ENCODE measurements at regions not wholly inside any gene's neighbourhood (a gene's known extent, or its start where the extent isn't known, plus 50 kb on each side); places are given as distances from the start of the nearest gene placed in this dataset.

DNA sequence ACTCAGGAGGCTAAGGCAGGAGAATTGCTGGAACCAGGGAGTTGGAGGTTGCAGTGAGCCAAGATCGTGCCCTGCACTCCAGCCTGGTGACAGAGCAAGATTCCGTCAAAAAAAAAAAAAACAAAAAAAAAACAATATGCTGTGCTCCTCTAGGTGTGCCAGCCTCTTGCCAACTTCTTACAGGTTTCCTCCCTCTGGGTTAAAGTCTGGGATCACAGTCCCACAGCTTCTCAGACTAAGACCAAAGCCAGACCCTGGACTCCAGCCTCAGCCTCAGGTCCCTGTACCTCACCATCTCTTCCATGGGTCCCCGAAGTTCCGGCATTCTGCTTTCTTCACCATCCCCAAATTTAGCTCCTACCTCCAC, 180.8 kb upstream of the MVB12B start:
- ChIA-PET CTCF (interaction anchor here (1.0 to 1.3 kb wide), 3 partner anchors 50 to 587 kb away, joined by 3 read pairs; no protein-coding TSS in a partner anchor), POLR2A (no interaction called here)
- Histone ChIP-seq H3K4me1 (ENCODE audit: control insufficient read depth, extremely low read depth, insufficient read depth, low read length) (no peaks in the 10 kb centered on the region), H2AFZ (ENCODE audit: low read depth, low read length) (no peak overlapping the region), H3K27ac (ENCODE audit: insufficient read depth, low read depth, low read length) (no peak overlapping the region), H3K9me3 (replicated peaks; ENCODE audit: control insufficient read depth, insufficient read depth, low read length) (no peaks in the 10 kb centered on the region), H3K4me2 (ENCODE audit: insufficient read depth, low read length) (no peak overlapping the region), H3K9ac (replicated peaks; ENCODE audit: extremely low read depth, insufficient read depth, low read length) (no peak overlapping the region), H4K20me1 (replicated peaks; ENCODE audit: control insufficient read depth, extremely low read depth, insufficient read depth, low read length) (no peaks in the 10 kb centered on the region), H3K4me3 (replicated peaks in 1 of 3; ENCODE audit: insufficient read depth in 1 of 3, low read depth in 1 of 3, low read length in 3 of 3) (no peak overlapping the region), H3K9me1 (replicated peaks; ENCODE audit: control insufficient read depth, extremely low read depth, insufficient read depth, low read length) (no peaks in the 10 kb centered on the region), H3K27me3 (ENCODE audit: control insufficient read depth in 2 of 2, insufficient read depth in 2 of 2, low read length in 2 of 2) (peaks cover 0 to 3% of the 10 kb centered on the region in 2 experiments), H3K79me2 (ENCODE audit: control insufficient read depth, insufficient read depth, low read length) (no peaks in the 10 kb centered on the region), H3K36me3 (ENCODE audit: control insufficient read depth in 2 of 2, extremely low read depth in 1 of 2, insufficient read depth in 2 of 2, low read length in 2 of 2) (no peaks in the 10 kb centered on the region)
- no TSS peak for BruUV-seq (replicated peaks)
- TF ChIP-seq, protein P1, sequence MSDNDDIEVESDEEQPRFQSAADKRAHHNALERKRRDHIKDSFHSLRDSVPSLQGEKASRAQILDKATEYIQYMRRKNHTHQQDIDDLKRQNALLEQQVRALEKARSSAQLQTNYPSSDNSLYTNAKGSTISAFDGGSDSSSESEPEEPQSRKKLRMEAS (IDR thresholded peaks at IDR 0.05; ENCODE audit: insufficient read depth, insufficient read length), result no peak
- TF ChIP-seq JUN (IDR thresholded peaks at IDR 0.05; ENCODE audit: borderline replicate concordance, insufficient read depth, insufficient read length, low read depth) (no peak), FOS (IDR thresholded peaks at IDR 0.05; ENCODE audit: borderline replicate concordance, insufficient read depth, low read length) (no peak), MYC (IDR thresholded peaks at IDR 0.05; ENCODE audit: low read depth, low read length) (no peak), POLR2AphosphoS5 (IDR thresholded peaks at IDR 0.05; ENCODE audit: insufficient read depth, low read depth, low read length) (no peak), EZH2 (IDR thresholded peaks at IDR 0.05; ENCODE audit: borderline replicate concordance, low read depth, low read length, severe bottlenecking) (no peak), GATA2 (IDR thresholded peaks at IDR 0.05; ENCODE audit: insufficient read depth, insufficient read length, low read depth, low read length) (no peak), POLR2A (IDR thresholded peaks at IDR 0.05; ENCODE audit: low read depth, low read length) (no peak)
- TF ChIP-seq, protein P2, sequence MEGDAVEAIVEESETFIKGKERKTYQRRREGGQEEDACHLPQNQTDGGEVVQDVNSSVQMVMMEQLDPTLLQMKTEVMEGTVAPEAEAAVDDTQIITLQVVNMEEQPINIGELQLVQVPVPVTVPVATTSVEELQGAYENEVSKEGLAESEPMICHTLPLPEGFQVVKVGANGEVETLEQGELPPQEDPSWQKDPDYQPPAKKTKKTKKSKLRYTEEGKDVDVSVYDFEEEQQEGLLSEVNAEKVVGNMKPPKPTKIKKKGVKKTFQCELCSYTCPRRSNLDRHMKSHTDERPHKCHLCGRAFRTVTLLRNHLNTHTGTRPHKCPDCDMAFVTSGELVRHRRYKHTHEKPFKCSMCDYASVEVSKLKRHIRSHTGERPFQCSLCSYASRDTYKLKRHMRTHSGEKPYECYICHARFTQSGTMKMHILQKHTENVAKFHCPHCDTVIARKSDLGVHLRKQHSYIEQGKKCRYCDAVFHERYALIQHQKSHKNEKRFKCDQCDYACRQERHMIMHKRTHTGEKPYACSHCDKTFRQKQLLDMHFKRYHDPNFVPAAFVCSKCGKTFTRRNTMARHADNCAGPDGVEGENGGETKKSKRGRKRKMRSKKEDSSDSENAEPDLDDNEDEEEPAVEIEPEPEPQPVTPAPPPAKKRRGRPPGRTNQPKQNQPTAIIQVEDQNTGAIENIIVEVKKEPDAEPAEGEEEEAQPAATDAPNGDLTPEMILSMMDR (IDR thresholded peaks at IDR 0.05; ENCODE audit: extremely low read depth in 1 of 2, insufficient read depth in 1 of 2, low read depth in 1 of 2, low read length in 2 of 2), result no peak
- DNase-seq (ENCODE audit: low read depth, low spot score), result no peak
- intact Hi-C loops (cut with micrococcal nuclease) (no loop called here), dilution Hi-C loops (cut with MboI; ENCODE audit: extremely low pct_ligation_motif_present, low sequenced_read_pairs) (no loop called here)
- FAIRE-seq, result no peak

All from endothelial cell of umbilical vein (primary cell).